ENCODE measurements at regions not wholly inside any gene's neighbourhood (a gene's known extent, or its start where the extent isn't known, plus 50 kb on each side); places are given as distances from the start of the nearest gene placed in this dataset.

DNA sequence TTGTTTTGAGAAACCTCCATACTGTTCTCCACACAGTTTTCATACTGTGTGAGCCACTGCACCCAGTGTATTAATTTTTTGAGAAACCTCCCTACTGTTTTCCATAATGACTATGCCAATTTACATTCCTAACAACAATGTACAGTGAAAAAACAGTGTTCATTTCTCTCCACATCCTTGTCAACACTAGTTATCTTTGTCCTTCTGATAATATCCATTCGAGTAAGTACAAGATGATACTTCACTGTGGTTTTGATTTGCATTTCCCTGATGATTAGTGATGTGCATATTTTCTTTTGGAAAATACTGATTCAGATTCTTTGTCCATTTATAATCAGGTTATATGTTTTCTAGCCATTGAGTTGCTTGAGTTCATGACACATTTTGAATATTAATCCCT is 462.0 kb downstream of the CDH11 start:
- TF ChIP-seq EZH2phosphoT487 (IDR thresholded peaks at IDR 0.05; ENCODE audit: borderline replicate concordance, low read length): no peak
- Histone ChIP-seq H3K27me3 (ENCODE audit: control insufficient read depth, low read length) (no peaks in the 10 kb centered on the region), H3K4me3 (ENCODE audit: low read length) (no peak overlapping the region), H4K20me1 (ENCODE audit: control insufficient read depth, insufficient read depth, low read depth, low read length) (no peaks in the 10 kb centered on the region), H3K36me3 (ENCODE audit: control insufficient read depth, low read length) (no peaks in the 10 kb centered on the region), H3K4me2 (ENCODE audit: low read length) (no peak overlapping the region), H3K9me3 (ENCODE audit: control insufficient read depth, insufficient read depth, low read length) (no peaks in the 10 kb centered on the region), H3F3A (ENCODE audit: control insufficient read depth, insufficient read depth) (no peaks in the 10 kb centered on the region), H3K4me1 (ENCODE audit: control insufficient read depth, low read length) (peaks cover 9% of the 10 kb centered on the region), H3K79me2 (ENCODE audit: control insufficient read depth, low read length) (no peaks in the 10 kb centered on the region), H3K9me2 (replicated peaks; ENCODE audit: control insufficient read depth, low read length) (no peaks in the 10 kb centered on the region), H3K27ac (ENCODE audit: low read depth, low read length) (no peak overlapping the region)

DNA sequence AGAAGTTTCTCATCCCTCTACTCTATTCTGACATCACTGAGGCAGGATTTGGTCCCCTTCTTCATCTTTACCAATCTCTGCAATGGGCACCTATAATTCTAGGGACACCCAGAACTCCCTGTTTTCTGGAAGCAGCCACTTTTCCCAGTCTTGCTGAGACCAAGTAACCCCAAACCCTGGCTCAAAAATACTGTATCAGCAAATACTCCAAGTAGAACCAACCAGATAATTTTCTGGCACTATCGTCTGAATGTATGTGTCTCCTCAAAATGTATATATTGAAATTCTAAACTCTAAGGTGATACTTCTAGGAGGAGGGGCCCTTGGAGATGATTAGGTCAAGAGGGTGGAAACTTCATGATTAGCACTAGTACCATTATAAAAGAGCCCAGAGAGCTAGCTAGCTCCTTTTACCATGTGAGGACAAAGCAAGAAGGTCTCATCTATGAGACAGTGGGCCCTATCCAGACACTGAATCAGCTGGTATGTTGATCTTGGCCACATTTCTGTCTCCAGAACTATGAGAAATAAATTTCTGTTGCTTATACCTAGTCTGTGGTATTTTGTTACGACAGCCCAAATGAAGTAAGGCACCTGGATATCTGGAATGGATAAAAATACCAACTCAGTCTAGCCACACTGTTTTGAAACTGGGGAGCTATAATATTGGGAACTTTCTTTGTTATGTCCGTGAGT is 464.4 kb downstream of the CDH11 start:
- Histone ChIP-seq H3K9me2 (replicated peaks; ENCODE audit: control insufficient read depth, low read length) (no peaks in the 10 kb centered on the region), H3K27ac (ENCODE audit: low read depth, low read length) (no peak overlapping the region), H3K27me3 (ENCODE audit: control insufficient read depth, low read length) (no peaks in the 10 kb centered on the region), H3K9me3 (ENCODE audit: control insufficient read depth, insufficient read depth, low read length) (no peaks in the 10 kb centered on the region), H3K4me1 (ENCODE audit: control insufficient read depth, low read length) (peaks cover 3% of the 10 kb centered on the region; the same call in 1 of the 2 replicates), H3F3A (ENCODE audit: control insufficient read depth, insufficient read depth) (no peaks in the 10 kb centered on the region), H3K4me2 (ENCODE audit: low read length) (no peak overlapping the region), H3K79me2 (ENCODE audit: control insufficient read depth, low read length) (no peaks in the 10 kb centered on the region), H3K36me3 (ENCODE audit: control insufficient read depth, low read length) (no peaks in the 10 kb centered on the region), H3K4me3 (ENCODE audit: low read length) (no peak overlapping the region), H4K20me1 (ENCODE audit: control insufficient read depth, insufficient read depth, low read depth, low read length) (no peaks in the 10 kb centered on the region)
- no peak for TF ChIP-seq EZH2phosphoT487 (IDR thresholded peaks at IDR 0.05; ENCODE audit: borderline replicate concordance, low read length)
- TF ChIP-seq, protein P1, sequence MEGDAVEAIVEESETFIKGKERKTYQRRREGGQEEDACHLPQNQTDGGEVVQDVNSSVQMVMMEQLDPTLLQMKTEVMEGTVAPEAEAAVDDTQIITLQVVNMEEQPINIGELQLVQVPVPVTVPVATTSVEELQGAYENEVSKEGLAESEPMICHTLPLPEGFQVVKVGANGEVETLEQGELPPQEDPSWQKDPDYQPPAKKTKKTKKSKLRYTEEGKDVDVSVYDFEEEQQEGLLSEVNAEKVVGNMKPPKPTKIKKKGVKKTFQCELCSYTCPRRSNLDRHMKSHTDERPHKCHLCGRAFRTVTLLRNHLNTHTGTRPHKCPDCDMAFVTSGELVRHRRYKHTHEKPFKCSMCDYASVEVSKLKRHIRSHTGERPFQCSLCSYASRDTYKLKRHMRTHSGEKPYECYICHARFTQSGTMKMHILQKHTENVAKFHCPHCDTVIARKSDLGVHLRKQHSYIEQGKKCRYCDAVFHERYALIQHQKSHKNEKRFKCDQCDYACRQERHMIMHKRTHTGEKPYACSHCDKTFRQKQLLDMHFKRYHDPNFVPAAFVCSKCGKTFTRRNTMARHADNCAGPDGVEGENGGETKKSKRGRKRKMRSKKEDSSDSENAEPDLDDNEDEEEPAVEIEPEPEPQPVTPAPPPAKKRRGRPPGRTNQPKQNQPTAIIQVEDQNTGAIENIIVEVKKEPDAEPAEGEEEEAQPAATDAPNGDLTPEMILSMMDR (IDR thresholded peaks at IDR 0.05; ENCODE audit: low read depth, low read length, poor library complexity, severe bottlenecking): no peak

DNA sequence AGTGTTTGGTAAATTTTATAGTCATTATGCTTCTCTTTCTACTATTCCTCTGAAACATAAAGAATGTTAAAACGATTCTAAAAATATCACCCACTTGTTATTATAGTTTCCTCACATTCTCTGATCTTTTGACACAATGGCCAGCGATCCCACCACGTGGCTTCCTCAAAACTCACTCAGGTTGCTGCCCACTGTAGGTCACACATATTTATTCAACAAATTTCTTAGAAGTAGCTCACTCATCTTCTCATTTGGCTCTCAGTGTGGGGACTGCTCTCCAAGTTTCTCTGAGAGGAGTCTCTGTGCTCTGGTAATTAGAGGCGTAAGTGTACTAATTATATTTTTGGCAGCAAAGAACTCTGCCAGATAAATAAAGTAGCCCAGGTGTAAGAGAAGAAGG is 465.4 kb downstream of the CDH11 start:
- Histone ChIP-seq H3K27ac (ENCODE audit: low read depth, low read length) (no peak overlapping the region), H3K79me2 (ENCODE audit: control insufficient read depth, low read length) (no peaks in the 10 kb centered on the region), H3F3A (ENCODE audit: control insufficient read depth, insufficient read depth) (no peaks in the 10 kb centered on the region), H3K27me3 (ENCODE audit: control insufficient read depth, low read length) (no peaks in the 10 kb centered on the region), H4K20me1 (ENCODE audit: control insufficient read depth, insufficient read depth, low read depth, low read length) (no peaks in the 10 kb centered on the region), H3K9me3 (ENCODE audit: control insufficient read depth, insufficient read depth, low read length) (no peaks in the 10 kb centered on the region), H3K4me2 (ENCODE audit: low read length) (no peak overlapping the region), H3K4me1 (ENCODE audit: control insufficient read depth, low read length) (peaks cover 3% of the 10 kb centered on the region; the same call in 1 of the 2 replicates), H3K4me3 (ENCODE audit: low read length) (no peak overlapping the region), H3K36me3 (ENCODE audit: control insufficient read depth, low read length) (no peaks in the 10 kb centered on the region), H3K9me2 (replicated peaks; ENCODE audit: control insufficient read depth, low read length) (no peaks in the 10 kb centered on the region)
- no peak for TF ChIP-seq EZH2phosphoT487 (IDR thresholded peaks at IDR 0.05; ENCODE audit: borderline replicate concordance, low read length)
- TF ChIP-seq, protein P1 (IDR thresholded peaks at IDR 0.05; ENCODE audit: low read depth, low read length, poor library complexity, severe bottlenecking): no peak

DNA sequence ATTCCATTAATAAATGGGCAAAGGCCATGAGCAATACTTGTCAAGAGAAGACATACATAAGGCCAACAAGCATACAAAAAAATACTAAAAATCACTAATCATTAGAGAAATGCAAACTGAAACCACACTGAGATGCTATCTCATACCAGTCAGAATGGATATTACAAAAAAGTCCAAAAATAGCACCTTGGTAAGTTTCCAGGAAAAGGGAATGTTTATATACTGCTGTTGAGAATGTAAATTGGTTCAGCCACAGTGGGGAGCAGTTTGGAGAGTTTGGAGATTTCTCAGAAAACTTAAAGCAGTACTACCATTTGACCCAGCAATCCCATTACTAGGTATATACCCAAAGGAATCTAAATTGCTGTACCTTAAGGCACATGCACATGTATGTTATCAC is 467.7 kb downstream of the CDH11 start:
- H3K27ac ChIP-seq (ENCODE audit: low read depth, low read length): no peak overlapping the region
- no peaks in the 10 kb centered on the region for H3K27me3 ChIP-seq (ENCODE audit: control insufficient read depth, low read length)
- H3K4me3 ChIP-seq (ENCODE audit: low read length): no peak overlapping the region
- H3K9me2 ChIP-seq (replicated peaks; ENCODE audit: control insufficient read depth, low read length): no peaks in the 10 kb centered on the region
- no peaks in the 10 kb centered on the region for H3F3A ChIP-seq (ENCODE audit: control insufficient read depth, insufficient read depth)
- H3K4me2 ChIP-seq (ENCODE audit: low read length): no peak overlapping the region
- no peaks in the 10 kb centered on the region for H3K79me2 ChIP-seq (ENCODE audit: control insufficient read depth, low read length)
- H3K36me3 ChIP-seq (ENCODE audit: control insufficient read depth, low read length): no peaks in the 10 kb centered on the region
- no peaks in the 10 kb centered on the region for H3K9me3 ChIP-seq (ENCODE audit: control insufficient read depth, insufficient read depth, low read length)
- no peaks in the 10 kb centered on the region for H4K20me1 ChIP-seq (ENCODE audit: control insufficient read depth, insufficient read depth, low read depth, low read length)
- TF ChIP-seq EZH2phosphoT487 (IDR thresholded peaks at IDR 0.05; ENCODE audit: borderline replicate concordance, low read length): no peak
- TF ChIP-seq, protein P1 (IDR thresholded peaks at IDR 0.05; ENCODE audit: low read depth, low read length, poor library complexity, severe bottlenecking): no peak
- H3K4me1 ChIP-seq (ENCODE audit: control insufficient read depth, low read length): peaks cover 3% of the 10 kb centered on the region; the same call in 1 of the 2 replicates

Measured in DOHH2 (cell line).